ENCODE measurements at regions not wholly inside any gene's neighbourhood (a gene's known extent, or its start where the extent isn't known, plus 50 kb on each side); places are given as distances from the start of the nearest gene placed in this dataset.

DNA sequence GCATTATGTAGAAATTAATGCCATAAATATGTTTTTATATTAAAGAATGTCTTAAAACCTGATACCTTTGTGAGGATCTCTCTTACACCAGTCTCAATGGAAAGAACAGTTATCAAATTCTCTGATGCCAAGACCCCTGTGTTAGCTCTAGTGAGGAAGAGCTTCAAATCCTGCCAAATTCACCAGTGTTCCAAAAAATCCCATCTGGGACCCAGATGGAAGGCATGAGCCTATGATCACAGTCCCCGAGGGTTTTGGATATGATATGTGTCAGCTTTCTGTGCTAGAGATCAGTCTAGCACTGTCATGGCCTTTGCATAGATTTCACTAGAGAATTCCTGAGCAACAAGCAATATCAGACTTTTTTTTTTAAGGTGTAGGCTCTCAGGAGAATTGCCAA lies 412.1 kb downstream of the UBE2NL start:
- intact Hi-C loops (cut with DNase I), result no loop called here
- Histone ChIP-seq H3K4me3 (no peak overlapping the region), H3K36me3 (replicated peaks in 1 of 2) (no peaks in the 10 kb centered on the region), H3K4me1 (replicated peaks in 1 of 2) (no peaks in the 10 kb centered on the region), H3K27ac (no peak overlapping the region), H3K9me3 (replicated peaks in 1 of 3) (no peaks in the 10 kb centered on the region), H3K27me3 (no peaks in the 10 kb centered on the region)
- DNase-seq, result no peak
- TF ChIP-seq, protein P1, sequence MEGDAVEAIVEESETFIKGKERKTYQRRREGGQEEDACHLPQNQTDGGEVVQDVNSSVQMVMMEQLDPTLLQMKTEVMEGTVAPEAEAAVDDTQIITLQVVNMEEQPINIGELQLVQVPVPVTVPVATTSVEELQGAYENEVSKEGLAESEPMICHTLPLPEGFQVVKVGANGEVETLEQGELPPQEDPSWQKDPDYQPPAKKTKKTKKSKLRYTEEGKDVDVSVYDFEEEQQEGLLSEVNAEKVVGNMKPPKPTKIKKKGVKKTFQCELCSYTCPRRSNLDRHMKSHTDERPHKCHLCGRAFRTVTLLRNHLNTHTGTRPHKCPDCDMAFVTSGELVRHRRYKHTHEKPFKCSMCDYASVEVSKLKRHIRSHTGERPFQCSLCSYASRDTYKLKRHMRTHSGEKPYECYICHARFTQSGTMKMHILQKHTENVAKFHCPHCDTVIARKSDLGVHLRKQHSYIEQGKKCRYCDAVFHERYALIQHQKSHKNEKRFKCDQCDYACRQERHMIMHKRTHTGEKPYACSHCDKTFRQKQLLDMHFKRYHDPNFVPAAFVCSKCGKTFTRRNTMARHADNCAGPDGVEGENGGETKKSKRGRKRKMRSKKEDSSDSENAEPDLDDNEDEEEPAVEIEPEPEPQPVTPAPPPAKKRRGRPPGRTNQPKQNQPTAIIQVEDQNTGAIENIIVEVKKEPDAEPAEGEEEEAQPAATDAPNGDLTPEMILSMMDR (IDR thresholded peaks at IDR 0.05), result no peak
- TF ChIP-seq POLR2A (IDR thresholded peaks at IDR 0.05), result no peak
- 74 to 90% (median 77%) methylated on average over 1 of the region's 1 CpG; no CpG with 5 or more reads in 1 of the 4 donors for WGBS, 4 donors

DNA sequence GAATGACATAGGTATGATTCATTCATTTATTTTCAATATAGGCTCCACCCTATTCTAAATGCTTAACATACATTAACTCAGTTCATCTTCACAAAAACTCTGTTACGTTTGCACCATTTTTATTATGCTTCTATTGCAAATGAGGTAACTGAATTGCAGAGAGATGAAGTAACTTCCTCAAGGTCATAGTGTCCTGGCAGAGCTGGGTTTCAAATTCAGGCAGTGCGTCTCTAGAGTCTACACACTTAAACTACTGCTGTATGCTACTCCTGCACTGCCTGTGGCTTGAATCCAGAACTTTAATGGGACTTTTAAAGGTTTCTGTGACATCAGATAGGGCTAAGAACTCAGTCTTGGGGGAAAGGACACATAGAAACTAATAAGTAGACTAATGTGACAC lies 413.4 kb downstream of the UBE2NL start:
- Histone ChIP-seq H3K9me3 (replicated peaks in 1 of 3) (no peaks in the 10 kb centered on the region), H3K4me1 (replicated peaks in 1 of 2) (no peaks in the 10 kb centered on the region), H3K27ac (no peak overlapping the region), H3K27me3 (no peaks in the 10 kb centered on the region), H3K36me3 (replicated peaks in 1 of 2) (no peaks in the 10 kb centered on the region), H3K4me3 (no peak overlapping the region)
- no peak for DNase-seq
- intact Hi-C loops (cut with DNase I), result no loop called here
- TF ChIP-seq POLR2A (IDR thresholded peaks at IDR 0.05), result no peak
- TF ChIP-seq, protein P1 (IDR thresholded peaks at IDR 0.05), result no peak
- 31 to 44% (median 40%) methylated on average over 2 of the region's 2 CpGs for WGBS, 4 donors

DNA sequence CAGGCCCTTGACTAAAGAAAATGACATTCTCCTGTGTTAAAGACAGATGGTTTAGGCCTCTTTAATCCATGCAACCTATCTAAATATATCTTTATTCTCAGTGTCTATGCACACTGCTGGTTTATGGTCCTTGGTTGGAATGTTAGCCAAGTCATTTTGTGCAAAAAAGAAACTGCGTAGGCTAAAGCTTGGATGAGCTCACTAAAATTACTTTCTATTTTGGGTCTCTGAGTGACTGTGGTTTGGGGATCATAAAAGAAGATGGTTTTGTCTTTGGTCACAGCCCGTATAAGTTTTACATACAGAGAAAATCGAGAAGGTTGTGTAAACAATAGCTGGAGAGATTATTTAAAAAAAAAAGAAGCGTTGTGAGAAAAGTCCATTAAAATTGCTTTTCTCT lies 443.6 kb downstream of the UBE2NL start:
- Histone ChIP-seq H3K4me1 (replicated peaks in 1 of 2) (no peaks in the 10 kb centered on the region), H3K27ac (no peak overlapping the region), H3K27me3 (no peaks in the 10 kb centered on the region), H3K9me3 (replicated peaks in 1 of 3) (no peaks in the 10 kb centered on the region), H3K4me3 (no peak overlapping the region), H3K36me3 (replicated peaks in 1 of 2) (no peaks in the 10 kb centered on the region)
- 67 to 78% (median 69%) methylated on average over 4 of the region's 4 CpGs for WGBS, 4 donors
- intact Hi-C loops (cut with DNase I), result no loop called here
- DNase-seq, result no peak
- no peak for TF ChIP-seq POLR2A (IDR thresholded peaks at IDR 0.05)
- TF ChIP-seq, protein P1 (IDR thresholded peaks at IDR 0.05), result no peak

DNA sequence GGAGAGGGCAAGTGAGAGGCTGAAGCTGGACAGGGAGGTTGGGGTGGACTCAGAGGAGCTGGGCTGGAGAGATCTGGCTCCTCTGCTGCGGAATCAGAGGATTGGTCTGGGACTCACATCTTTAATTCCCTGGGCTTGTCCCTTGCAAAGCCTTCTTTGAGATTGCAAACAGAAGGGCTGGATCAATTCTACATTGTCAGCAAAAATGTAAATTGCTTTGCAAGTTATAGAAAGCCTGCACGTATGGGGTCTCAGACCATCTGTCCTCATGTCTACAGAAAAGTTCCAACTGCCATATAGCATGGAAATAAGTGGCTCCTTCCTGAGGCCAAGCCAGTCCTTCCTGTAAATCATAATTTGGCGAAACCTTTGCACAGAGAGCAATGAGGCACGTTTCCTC lies 449.6 kb downstream of the UBE2NL start:
- Histone ChIP-seq H3K4me3 (no peak overlapping the region), H3K36me3 (replicated peaks in 1 of 2) (no peaks in the 10 kb centered on the region), H3K27me3 (no peaks in the 10 kb centered on the region), H3K27ac (no peak overlapping the region), H3K4me1 (replicated peaks in 1 of 2) (no peaks in the 10 kb centered on the region), H3K9me3 (replicated peaks in 1 of 3) (no peaks in the 10 kb centered on the region)
- no peak for DNase-seq
- intact Hi-C loops (cut with DNase I), result no loop called here
- 62 to 81% (median 68%) methylated on average over 3 to 4 of the region's 4 CpGs for WGBS, 4 donors
- TF ChIP-seq, protein P1 (IDR thresholded peaks at IDR 0.05), result no peak
- TF ChIP-seq POLR2A (IDR thresholded peaks at IDR 0.05), result no peak

All from adrenal gland (tissue), 9 donors.